Activated T-cell treated with anti-CD3 and anti-CD28 coated beads, Interleukin-2, amount 50 U/mL, for 72 hours (primary cell): ENCODE measurements at regions not wholly inside any gene's neighbourhood (a gene's known extent, or its start where the extent isn't known, plus 50 kb on each side); places are given as distances from the start of the nearest gene placed in this dataset.
"Not testable (repeated sequence)": the region's sequence is repeated elsewhere in the genome, so short reads cannot be mapped to it uniquely, and the experiment has no call there.

ENCODE experiments used
- ATAC-seq, 2 donors: fragments of 150-1000 bp; cut with Tn5 transposase; replicated peaks in 1 of 2; 2 replicates each; pipeline ENCODE4 v1.10.0; 2021; ENCODE audit warnings: moderate library complexity in 2 of 2, mild to moderate bottlenecking in 1 of 2
- DNase-seq, 2 donors: peaks; one replicate each; pipeline ENCODE4 v3.0.0; 2021 to 2022; ENCODE audit warnings: mixed read lengths in 1 of 2
- H3K27ac Mint-ChIP-seq: one replicate; pipeline ENCODE4 v1.8.0; 2022; ENCODE audit warnings: mild to moderate bottlenecking, moderate library complexity, mixed read lengths
- H3K27me3 Mint-ChIP-seq: one replicate; pipeline ENCODE4 v1.8.0; 2022; ENCODE audit warnings: low read depth, mixed read lengths
- H3K36me3 Mint-ChIP-seq, 2 donors: one replicate each; pipeline ENCODE4 v1.8.0; 2022; ENCODE audit warnings: mixed read lengths in 2 of 2, mild to moderate bottlenecking in 1 of 2; ENCODE audit not compliant: insufficient read depth in 2 of 2
- H3K4me1 Mint-ChIP-seq: one replicate; pipeline ENCODE4 v1.8.0; 2022; ENCODE audit warnings: low read depth, mixed read lengths
- H3K4me3 Mint-ChIP-seq, 2 donors: one replicate each; pipeline ENCODE4 v1.8.0; 2022; ENCODE audit warnings: mild to moderate bottlenecking in 2 of 2, mixed read lengths in 2 of 2, moderate library complexity in 2 of 2
- H3K9me3 Mint-ChIP-seq, 2 donors: one replicate each; pipeline ENCODE4 v1.8.0; 2022; ENCODE audit warnings: mixed read lengths in 2 of 2

DNA sequence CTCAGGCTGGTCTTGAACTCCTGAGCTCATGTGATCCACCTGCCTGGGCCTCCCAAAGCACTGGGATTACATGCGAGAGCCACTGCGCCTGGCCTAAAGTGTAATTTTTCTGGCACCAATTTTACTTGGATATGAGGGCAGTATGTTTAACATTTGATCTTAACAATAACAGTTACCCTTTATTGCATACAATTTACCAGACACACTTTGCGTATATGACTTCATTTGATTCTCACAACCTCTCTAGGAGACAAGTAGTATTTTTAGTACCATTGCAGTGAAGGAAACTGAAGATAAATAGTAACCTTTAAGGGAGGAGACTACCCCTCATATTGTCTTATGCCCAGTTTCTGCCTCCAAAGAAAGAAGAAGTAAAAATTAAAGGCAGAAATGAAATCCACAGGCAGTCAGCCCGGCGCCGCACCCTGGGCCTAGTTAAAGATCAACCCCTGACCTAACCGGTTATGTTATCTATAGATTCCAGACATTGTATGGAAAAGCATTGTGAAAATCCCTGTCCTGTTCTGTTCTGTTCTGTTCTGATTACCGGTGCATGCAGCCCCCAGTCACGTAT lies 54.0 kb downstream of the CYP26A1 start:
- Mint-ChIP-seq H3K4me1 (peaks cover 26% of the 10 kb centered on the region), H3K9me3 (peaks cover 21 to 24% of the 10 kb centered on the region in 2 donors), H3K36me3 (peaks cover 17 to 27% of the 10 kb centered on the region in 2 donors)
- not testable (repeated sequence) for H3K4me3 Mint-ChIP-seq, H3K27ac Mint-ChIP-seq, ATAC-seq, DNase-seq, H3K27me3 Mint-ChIP-seq

DNA sequence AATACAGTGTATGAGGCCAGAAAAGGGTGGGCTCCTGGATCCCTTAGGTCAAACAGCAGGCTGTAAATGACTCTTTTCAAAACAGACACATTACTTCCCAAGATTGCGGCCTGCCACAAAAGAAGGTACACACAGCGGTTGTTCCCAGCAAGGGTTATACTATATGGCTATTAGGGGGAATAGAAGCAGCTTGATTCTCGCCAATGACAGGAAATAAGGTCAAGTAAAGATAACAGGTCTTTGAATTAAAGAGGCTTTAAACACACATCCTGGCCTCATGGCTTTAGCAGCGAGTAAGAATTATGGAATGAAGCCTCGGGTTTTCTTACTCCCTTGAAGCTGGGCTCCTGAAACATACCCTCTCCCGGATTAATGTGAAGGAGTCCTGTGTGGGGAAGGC lies 58.3 kb downstream of the CYP26A1 start:
- Mint-ChIP-seq H3K27me3 (no peaks in the 10 kb centered on the region), H3K36me3 (peaks cover 7 to 12% of the 10 kb centered on the region in 2 donors), H3K27ac (no peak overlapping the region), H3K9me3 (peaks cover 10 to 11% of the 10 kb centered on the region in 2 donors), H3K4me1 (no peaks in the 10 kb centered on the region), H3K4me3 (no peak overlapping the region)
- no peak for ATAC-seq
- no peak for DNase-seq

DNA sequence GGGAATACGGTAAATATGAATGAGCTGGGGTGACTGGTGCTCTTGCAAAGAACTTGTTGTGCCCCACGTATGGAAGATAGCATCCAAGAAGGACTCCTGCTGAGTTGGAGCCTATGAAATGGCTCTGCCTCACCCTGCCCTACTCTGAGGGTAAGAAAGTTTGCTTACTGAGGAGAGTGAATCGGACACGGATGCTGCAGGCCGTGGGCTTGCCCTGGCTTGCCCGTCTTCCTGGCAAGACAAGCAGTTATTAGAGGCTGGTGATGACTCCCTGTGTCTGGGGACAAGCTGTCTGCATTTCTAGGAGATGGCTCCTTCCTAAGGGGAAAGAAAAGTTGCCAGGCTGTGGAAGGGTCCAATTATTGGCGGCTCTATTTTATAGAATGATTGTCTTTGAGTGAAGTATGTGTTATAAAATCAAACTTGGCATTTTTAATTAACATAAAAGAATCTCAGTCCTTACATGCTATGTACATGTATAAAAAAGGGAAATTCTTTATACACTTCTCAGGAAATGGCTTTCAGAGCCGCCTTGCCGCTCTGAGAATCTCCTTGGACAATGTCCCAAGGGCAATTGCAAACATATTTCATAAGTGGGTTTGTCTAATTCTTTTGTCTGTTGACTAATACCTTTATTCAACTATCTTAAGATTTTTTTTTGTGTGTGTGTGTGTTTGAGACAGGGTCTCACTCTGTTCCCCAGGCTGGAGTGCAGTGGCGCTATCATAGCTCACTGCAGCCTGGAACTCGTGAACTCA lies 64.6 kb downstream of the CYP26A1 start:
- Mint-ChIP-seq H3K9me3 (peaks cover 2 to 4% of the 10 kb centered on the region in 2 donors), H3K4me1 (no peaks in the 10 kb centered on the region), H3K4me3 (no peak overlapping the region), H3K27ac (no peak overlapping the region), H3K27me3 (peaks cover 12% of the 10 kb centered on the region), H3K36me3 (peaks cover 0 to 2% of the 10 kb centered on the region in 2 donors)
- no peak for DNase-seq
- no peak for ATAC-seq

DNA sequence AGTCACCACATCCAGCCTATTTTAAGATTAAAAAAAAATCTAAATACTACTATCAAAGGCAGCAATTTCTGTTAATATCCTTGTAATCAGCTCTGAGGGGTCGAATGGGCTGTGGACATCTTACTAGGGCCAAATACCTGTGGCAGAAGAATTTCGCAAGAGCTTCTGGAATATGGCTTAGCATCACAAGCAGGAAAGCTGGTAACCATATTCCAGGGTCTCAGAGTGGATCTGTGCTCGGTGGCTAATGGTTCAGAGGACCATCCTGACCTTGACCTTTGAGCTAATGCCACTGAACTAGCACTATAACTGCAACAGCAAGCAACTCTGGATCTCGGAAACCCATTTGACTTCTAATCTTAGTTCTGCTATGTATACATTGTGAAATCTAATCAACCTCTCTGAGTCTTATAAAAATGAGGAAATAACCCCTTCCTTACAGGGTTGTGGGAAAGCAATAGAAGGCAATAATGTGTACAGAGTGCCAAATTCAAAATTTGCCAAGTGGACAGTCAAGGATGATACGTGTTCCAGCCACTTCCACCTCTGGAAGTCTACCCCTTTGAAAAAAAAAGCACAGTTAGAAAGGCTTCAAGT lies 65.5 kb downstream of the CYP26A1 start:
- no peak for ATAC-seq
- DNase-seq, result no peak
- Mint-ChIP-seq H3K36me3 (peaks cover 0 to 2% of the 10 kb centered on the region in 2 donors), H3K27ac (no peak overlapping the region), H3K9me3 (peaks cover 2 to 4% of the 10 kb centered on the region in 2 donors), H3K27me3 (peaks cover 12% of the 10 kb centered on the region), H3K4me1 (no peaks in the 10 kb centered on the region), H3K4me3 (no peak overlapping the region)

DNA sequence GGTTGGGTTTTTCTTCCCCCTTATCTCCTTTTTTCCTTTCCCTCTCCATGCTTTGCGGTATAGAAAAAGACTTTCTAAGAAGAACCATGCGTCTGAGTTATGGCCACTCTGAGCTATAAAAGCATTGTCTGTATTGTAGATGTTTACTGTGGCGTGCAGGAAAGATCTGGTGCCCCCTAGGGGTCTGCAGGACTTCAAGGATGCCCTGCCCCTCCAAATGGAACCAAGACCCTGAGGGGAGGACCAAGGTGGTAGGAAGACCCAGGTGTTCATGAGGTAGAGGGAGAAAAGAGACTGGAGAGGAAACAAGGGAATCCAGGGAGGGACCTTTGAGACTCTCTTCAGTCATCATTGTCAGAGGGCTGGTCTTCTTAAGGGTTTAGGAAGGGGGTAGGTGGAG lies 68.8 kb downstream of the CYP26A1 start:
- Mint-ChIP-seq H3K9me3 (peaks cover 2 to 4% of the 10 kb centered on the region in 2 donors), H3K36me3 (peaks cover 0 to 2% of the 10 kb centered on the region in 2 donors), H3K27me3 (peaks cover 28% of the 10 kb centered on the region), H3K4me1 (no peaks in the 10 kb centered on the region), H3K4me3 (no peak overlapping the region), H3K27ac (no peak overlapping the region)
- no peak for DNase-seq
- ATAC-seq, result no peak

DNA sequence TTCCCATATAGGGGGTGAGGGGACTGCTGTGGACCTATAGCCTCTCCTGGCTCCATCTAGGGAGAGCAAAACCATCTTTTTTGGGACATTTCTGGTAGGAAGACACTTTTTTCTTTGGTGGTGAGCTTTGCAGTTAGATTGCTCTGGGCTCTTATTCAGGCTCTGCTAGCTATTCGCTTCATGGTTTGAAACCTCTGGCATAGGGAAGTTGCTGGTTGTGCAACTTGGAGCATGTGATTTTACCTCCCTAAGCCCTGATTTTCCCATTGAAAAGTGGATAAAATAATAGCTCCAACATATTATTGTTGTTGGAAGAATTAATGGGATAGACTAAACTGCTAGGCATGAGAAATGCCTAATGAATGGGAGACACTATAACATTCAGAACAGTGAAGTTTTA lies 69.6 kb downstream of the CYP26A1 start:
- peaks cover 35% of the 10 kb centered on the region for H3K27me3 Mint-ChIP-seq

DNA sequence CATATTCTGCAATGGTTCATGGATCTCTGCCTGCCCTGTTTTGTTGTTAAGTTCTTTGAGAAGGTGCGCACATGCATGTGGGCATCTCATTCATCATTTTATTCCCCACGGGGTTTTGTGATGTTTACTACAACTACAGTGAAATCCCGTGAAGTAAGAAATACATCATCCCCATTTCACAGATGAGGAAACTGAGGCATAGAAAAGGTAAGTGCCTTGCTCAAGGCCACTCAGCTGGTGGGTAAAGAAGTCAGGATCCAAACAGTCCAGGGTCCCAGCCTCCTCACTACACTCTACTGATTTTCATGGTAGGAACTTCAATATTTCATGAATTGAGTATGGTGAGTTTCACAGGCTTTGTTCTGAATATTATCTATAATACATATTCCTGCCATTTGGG lies 72.6 kb downstream of the CYP26A1 start:
- Mint-ChIP-seq H3K4me3 (no peak overlapping the region), H3K27me3 (peaks cover 32% of the 10 kb centered on the region), H3K36me3 (no peaks in the 10 kb centered on the region), H3K27ac (no peak overlapping the region), H3K9me3 (peaks cover 0 to 3% of the 10 kb centered on the region in 2 donors), H3K4me1 (peaks cover 19% of the 10 kb centered on the region)
- DNase-seq, result no peak
- ATAC-seq, result no peak

More for the DNA sequence above, 69.6 kb downstream of the CYP26A1 start:
- Mint-ChIP-seq H3K9me3 (peaks cover 2 to 4% of the 10 kb centered on the region in 2 donors), H3K4me1 (peaks cover 2% of the 10 kb centered on the region), H3K27ac (no peak overlapping the region), H3K4me3 (no peak overlapping the region), H3K36me3 (peaks cover 0 to 2% of the 10 kb centered on the region in 2 donors)
- no peak for ATAC-seq
- no peak for DNase-seq

DNA sequence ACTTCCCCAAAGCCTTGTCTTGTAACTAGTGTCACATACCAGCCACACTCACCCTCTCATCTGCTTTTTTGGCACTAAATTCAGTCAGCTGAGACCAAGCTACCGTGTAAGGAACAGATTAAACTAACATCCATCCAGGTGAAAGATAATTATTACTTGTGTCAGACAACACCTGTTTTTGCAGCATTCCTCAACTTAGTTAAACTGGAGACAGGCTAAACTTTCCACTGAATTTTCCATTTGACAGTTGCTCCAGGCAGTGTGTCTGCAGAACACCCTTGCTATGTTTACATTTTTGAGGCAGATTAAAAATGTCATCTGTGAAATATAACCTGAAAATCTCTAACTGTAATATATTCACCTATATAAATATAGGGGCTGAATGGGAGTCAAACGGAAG lies 73.6 kb downstream of the CYP26A1 start:
- peaks cover 0 to 3% of the 10 kb centered on the region in 2 donors for H3K9me3 Mint-ChIP-seq
- peaks cover 19% of the 10 kb centered on the region for H3K4me1 Mint-ChIP-seq
- DNase-seq (no peak), ATAC-seq (no peak)
- peaks cover 36% of the 10 kb centered on the region for H3K27me3 Mint-ChIP-seq
- no peak overlapping the region for H3K4me3 Mint-ChIP-seq
- H3K36me3 Mint-ChIP-seq, result no peaks in the 10 kb centered on the region
- H3K27ac Mint-ChIP-seq, result no peak overlapping the region

DNA sequence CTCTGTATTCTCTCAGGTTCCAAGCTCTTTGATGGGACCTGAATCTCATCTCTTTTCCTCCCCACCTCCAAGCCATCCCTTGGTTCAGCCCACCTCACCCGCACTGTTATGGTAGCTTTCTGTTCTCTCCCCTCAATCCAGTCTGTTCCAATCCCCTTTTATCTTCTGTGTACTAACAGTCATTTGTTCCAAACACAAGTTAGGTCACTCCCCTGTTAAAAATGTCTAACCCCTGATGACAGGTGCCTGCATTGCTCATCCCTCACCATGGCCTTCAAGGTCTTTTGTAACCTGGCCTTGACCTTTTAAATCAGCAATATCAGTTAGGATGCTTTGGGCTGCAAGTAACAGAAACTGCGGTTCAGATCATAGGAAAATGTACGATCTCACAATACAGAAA lies 74.8 kb downstream of the CYP26A1 start:
- Mint-ChIP-seq H3K4me3 (no peak overlapping the region), H3K27ac (no peak overlapping the region), H3K4me1 (peaks cover 19% of the 10 kb centered on the region), H3K9me3 (peaks cover 0 to 3% of the 10 kb centered on the region in 2 donors), H3K36me3 (no peaks in the 10 kb centered on the region), H3K27me3 (peaks cover 36% of the 10 kb centered on the region)
- DNase-seq, result no peak
- ATAC-seq, result no peak

DNA sequence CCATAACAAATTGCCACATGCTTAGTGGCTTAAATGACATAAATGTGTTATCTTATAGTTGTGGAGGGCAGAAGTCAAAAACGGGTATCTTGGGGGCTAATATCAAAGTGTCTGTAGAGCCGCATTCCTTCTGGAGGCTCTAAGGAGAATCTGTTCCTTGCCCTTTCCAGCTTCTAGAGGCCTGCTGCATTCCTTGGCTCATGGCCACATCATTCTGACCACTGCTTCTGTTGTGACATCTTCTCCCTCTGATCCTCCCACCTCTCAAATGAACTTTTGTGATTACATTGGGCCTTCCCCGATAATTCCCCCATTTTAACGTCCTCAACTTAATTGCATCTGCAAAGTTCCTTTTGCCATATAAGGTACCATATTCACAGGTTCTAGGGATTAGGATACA lies 76.1 kb downstream of the CYP26A1 start:
- H3K27ac Mint-ChIP-seq, result no peak overlapping the region
- no peak for ATAC-seq
- no peak overlapping the region for H3K4me3 Mint-ChIP-seq
- H3K9me3 Mint-ChIP-seq, result peaks cover 0 to 3% of the 10 kb centered on the region in 2 donors
- DNase-seq, result no peak
- H3K27me3 Mint-ChIP-seq, result peaks cover 36% of the 10 kb centered on the region
- H3K36me3 Mint-ChIP-seq, result no peaks in the 10 kb centered on the region
- H3K4me1 Mint-ChIP-seq, result peaks cover 19% of the 10 kb centered on the region

DNA sequence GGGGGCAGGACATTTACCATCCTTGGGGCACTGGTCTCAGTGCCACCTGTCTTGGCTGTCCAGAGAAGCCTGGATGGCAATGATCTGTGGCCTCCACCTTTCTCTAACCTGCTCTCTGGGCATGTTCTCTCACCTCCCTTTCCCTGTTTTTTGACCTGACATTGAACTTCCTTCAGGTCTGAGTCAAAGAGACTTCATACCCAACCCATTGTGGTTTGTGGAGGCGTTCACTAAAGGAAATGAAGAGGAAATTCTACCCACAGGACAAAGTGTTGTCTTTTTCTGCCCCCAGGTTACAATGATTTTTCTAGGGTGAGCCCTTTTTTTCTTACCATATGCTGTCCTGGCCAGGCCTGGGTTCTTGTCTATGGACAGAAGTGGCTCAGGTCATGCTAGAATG lies 76.6 kb downstream of the CYP26A1 start:
- H3K4me3 Mint-ChIP-seq, result no peak overlapping the region
- no peaks in the 10 kb centered on the region for H3K36me3 Mint-ChIP-seq
- DNase-seq, result peak; percentile 2 to 3

DNA sequence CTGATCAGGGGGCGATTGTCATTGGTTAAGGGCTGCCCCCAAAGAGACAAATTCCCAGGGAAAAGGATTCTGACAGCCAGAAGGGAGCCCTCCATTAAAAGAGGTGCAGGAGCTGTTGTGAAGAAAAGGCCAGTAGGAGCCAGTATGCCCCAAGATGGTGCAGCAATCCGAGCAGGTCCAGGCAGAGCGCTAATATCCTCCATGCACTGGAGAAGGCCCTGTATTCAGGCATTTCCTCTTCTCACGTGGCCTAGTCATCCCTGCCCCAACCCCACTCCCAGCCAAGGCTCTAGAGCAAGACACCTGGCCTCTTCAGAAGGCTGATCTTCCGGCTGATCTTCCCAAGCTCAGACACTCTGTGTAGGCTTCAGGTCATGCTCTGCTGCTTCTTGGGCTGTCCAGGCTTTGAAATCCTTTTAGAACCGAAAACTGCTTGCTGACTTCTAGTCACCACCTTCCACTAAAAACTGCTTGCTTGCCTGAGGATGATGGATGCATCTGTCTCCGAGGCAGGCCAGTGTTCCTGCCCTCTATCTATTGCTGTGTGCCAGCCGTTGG lies 77.4 kb downstream of the CYP26A1 start:
- Mint-ChIP-seq H3K4me1 (peaks cover 19% of the 10 kb centered on the region), H3K36me3 (peaks cover 3 to 4% of the 10 kb centered on the region in 2 donors), H3K27ac (no peak overlapping the region), H3K4me3 (no peak overlapping the region), H3K27me3 (peaks cover 32% of the 10 kb centered on the region), H3K9me3 (peaks cover 5 to 10% of the 10 kb centered on the region in 2 donors)
- DNase-seq (no peak), ATAC-seq (no peak)

More for the DNA sequence above, 76.6 kb downstream of the CYP26A1 start:
- Mint-ChIP-seq H3K27me3 (peaks cover 36% of the 10 kb centered on the region), H3K27ac (no peak overlapping the region), H3K4me1 (peaks cover 19% of the 10 kb centered on the region), H3K9me3 (peaks cover under 1 to 5% of the 10 kb centered on the region in 2 donors)
- peak; percentile 27 to 39 for ATAC-seq

DNA sequence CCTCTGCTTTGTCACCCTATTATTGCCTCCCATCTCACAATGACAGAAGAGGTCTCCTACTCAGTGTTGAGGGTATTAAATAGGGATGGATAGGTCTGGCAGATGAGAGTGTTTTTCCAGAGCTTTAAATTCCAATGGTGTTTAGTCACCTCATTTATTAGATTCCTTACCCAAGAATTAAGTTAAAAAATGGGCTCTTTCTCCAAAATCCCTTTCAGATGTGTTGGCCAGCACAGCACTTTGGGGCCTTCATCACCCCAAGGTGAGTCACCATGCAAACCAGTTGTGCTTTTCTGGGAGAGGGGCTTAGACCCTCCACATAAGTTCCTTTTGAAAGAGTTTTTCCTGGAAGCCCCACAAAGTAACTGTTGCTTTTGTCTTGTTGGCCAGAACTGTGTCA lies 78.4 kb downstream of the CYP26A1 start:
- H3K36me3 Mint-ChIP-seq, result peaks cover 3 to 4% of the 10 kb centered on the region in 2 donors
- peaks cover 24% of the 10 kb centered on the region for H3K27me3 Mint-ChIP-seq
- DNase-seq (no peak), ATAC-seq (no peak)
- H3K4me3 Mint-ChIP-seq, result no peak overlapping the region
- peaks cover 19% of the 10 kb centered on the region for H3K4me1 Mint-ChIP-seq
- H3K9me3 Mint-ChIP-seq, result peaks cover 5 to 10% of the 10 kb centered on the region in 2 donors
- no peak overlapping the region for H3K27ac Mint-ChIP-seq
